Adrenal gland (tissue), 9 donors: ENCODE measurements at regions not wholly inside any gene's neighbourhood (a gene's known extent, or its start where the extent isn't known, plus 50 kb on each side); places are given as distances from the start of the nearest gene placed in this dataset.

ENCODE experiments used
- DNase-seq, 7 donors: peaks; one replicate each; pipeline ENCODE4 v3.0.0-alpha.2; 2019 to 2020
- H3K27ac ChIP-seq, 5 donors: fragments of 200-600 bp; sonication (generic) in 4 of 5; 1 replicate in 3 of 5; 2 replicates in 2 of 5; pipeline versions ENCODE4 v1.5.1 to v1.8.0; 2016 to 2020; ENCODE audit warnings: mild to moderate bottlenecking in 1 of 5
- H3K27me3 ChIP-seq: fragments of 200-600 bp; 2 replicates; pipeline ENCODE4 v1.8.0; 2021
- H3K36me3 ChIP-seq, 2 donors: fragments of 200-600 bp; replicated peaks in 1 of 2; 1 replicate in 1 of 2; 2 replicates in 1 of 2; pipeline versions ENCODE4 v1.5.1 to v1.8.0; 2018 to 2022
- H3K4me1 ChIP-seq, 2 donors: fragments of 200-600 bp; replicated peaks in 1 of 2; 1 replicate in 1 of 2; 2 replicates in 1 of 2; pipeline versions ENCODE4 v1.5.1 to v1.8.0; 2018 to 2021
- H3K4me3 ChIP-seq, 4 donors: fragments of 200-600 bp; sonication (generic) in 3 of 4; one replicate each; pipeline ENCODE4 v1.5.1; 2016 to 2018
- H3K9me3 ChIP-seq, 3 donors: fragments of 200-600 bp; sonication (generic) in 1 of 3; replicated peaks in 1 of 3; 1 replicate in 2 of 3; 2 replicates in 1 of 3; pipeline versions ENCODE4 v1.5.1 to v1.8.0; 2016 to 2021
- CTCF ChIP-seq, 6 experiments: fragments of 450-650 bp in 4 of 6; fragments of 200-600 bp in 2 of 6; sonication (generic) in 1 of 6; IDR thresholded peaks; 1 replicate in 5 of 6; 2 replicates in 1 of 6; pipeline versions ENCODE4 v1.5.1 to v1.8.0; 2016 to 2021; ENCODE audit warnings: antibody characterized with exemption in 6 of 6, mild to moderate bottlenecking in 2 of 6, moderate library complexity in 1 of 6
- POLR2A ChIP-seq, 2 donors: fragments of 450-650 bp; IDR thresholded peaks; one replicate each; pipeline ENCODE4 v1.6.1; 2017; ENCODE audit warnings: antibody characterized with exemption in 2 of 2, mild to moderate bottlenecking in 2 of 2, moderate library complexity in 1 of 2
- WGBS, 4 donors: extraction: QIAGEN DNeasy Blood & Tissue Kit in 2 of 4; methylation state at CpG; one replicate each; pipeline versions ENCODE4 v1.1.5 to v1.1.7; 2013 to 2017; 5-methylcytosine and 5-hydroxymethylcytosine counted together
- intact Hi-C, 2 donors: fragments of 100-400 bp; cut with DNase I; formaldehyde crosslinking; loops; one replicate each; pipeline versions ENCODE4 v1.14.1 to v1.15.0; 2022 to 2023
- donor health status: healthy with polysubstance abuse.
- donor health status: Bipolar disorder and iron deficiency.
- donor health status: DM: yes; HTN: yes; CAD: no.
- donor health status: DM: no; HTN: no; CAD: no.
- donor health status: DM: no; HTN: no; CAD: no.

- no peaks in the 10 kb centered on the region for H3K27me3 ChIP-seq
- 63 to 78% (median 72%) methylated on average over 3 of the region's 3 CpGs for WGBS, 4 donors
- intact Hi-C loops, result no loop called here
- H3K4me3 ChIP-seq, result no peak overlapping the region
- H3K27ac ChIP-seq, result no peak overlapping the region
- no peaks in the 10 kb centered on the region for H3K36me3 ChIP-seq
- H3K4me1 ChIP-seq, result no peaks in the 10 kb centered on the region
- TF ChIP-seq CTCF (IDR thresholded peaks at IDR 0.05) (no peak), POLR2A (IDR thresholded peaks at IDR 0.05) (no peak)
- DNase-seq, result no peak
- no peaks in the 10 kb centered on the region for H3K9me3 ChIP-seq
Observed at GRCh38 chr16:51641191-51641765, 490.2 kb upstream of the SALL1 start.

- no peaks in the 10 kb centered on the region for H3K27me3 ChIP-seq
- intact Hi-C loops, result no loop called here
- H3K4me1 ChIP-seq, result no peaks in the 10 kb centered on the region
- no peak overlapping the region for H3K4me3 ChIP-seq
- WGBS, 4 donors, result 76 to 89% (median 84%) methylated on average over 4 of the region's 4 CpGs
- TF ChIP-seq CTCF (IDR thresholded peaks at IDR 0.05) (no peak), POLR2A (IDR thresholded peaks at IDR 0.05) (no peak)
- H3K27ac ChIP-seq, result no peak overlapping the region
- no peak for DNase-seq
- no peaks in the 10 kb centered on the region for H3K9me3 ChIP-seq
- no peaks in the 10 kb centered on the region for H3K36me3 ChIP-seq
Observed at GRCh38 chr16:51640196-51640595, 489.1 kb upstream of the SALL1 start.

- intact Hi-C loops, result no loop called here
- no peaks in the 10 kb centered on the region for H3K9me3 ChIP-seq
- H3K4me3 ChIP-seq, result no peak overlapping the region
- no peaks in the 10 kb centered on the region for H3K27me3 ChIP-seq
- no peaks in the 10 kb centered on the region for H3K4me1 ChIP-seq
- H3K36me3 ChIP-seq, result no peaks in the 10 kb centered on the region
- H3K27ac ChIP-seq, result no peak overlapping the region
- no peak for DNase-seq
- TF ChIP-seq CTCF (IDR thresholded peaks at IDR 0.05) (no peak), POLR2A (IDR thresholded peaks at IDR 0.05) (no peak)
- WGBS, 4 donors, result 61 to 78% (median 70%) methylated on average over 3 of the region's 3 CpGs
Observed at GRCh38 chr16:51638339-51639135, 487.5 kb upstream of the SALL1 start.

GRCh38 chr16:51637770-51638094 lies 486.7 kb upstream of the SALL1 start:
- no peaks in the 10 kb centered on the region for H3K27me3 ChIP-seq
- no peak for DNase-seq
- no peaks in the 10 kb centered on the region for H3K36me3 ChIP-seq
- no peaks in the 10 kb centered on the region for H3K4me1 ChIP-seq
- no peaks in the 10 kb centered on the region for H3K9me3 ChIP-seq
- intact Hi-C loops, result no loop called here
- TF ChIP-seq POLR2A (IDR thresholded peaks at IDR 0.05) (no peak), CTCF (IDR thresholded peaks at IDR 0.05) (no peak)
- no peak overlapping the region for H3K27ac ChIP-seq
- no peak overlapping the region for H3K4me3 ChIP-seq
- 28 to 42% (median 34%) methylated on average over 8 of the region's 8 CpGs for WGBS, 4 donors
